ENCODE measurements at regions not wholly inside any gene's neighbourhood (a gene's known extent, or its start where the extent isn't known, plus 50 kb on each side); places are given as distances from the start of the nearest gene placed in this dataset.
A peak's percentile ranks its signal among the peaks of the same experiment; 100 is the strongest.
"Not testable (repeated sequence)": the region's sequence is repeated elsewhere in the genome, so short reads cannot be mapped to it uniquely, and the experiment has no call there.

DNA sequence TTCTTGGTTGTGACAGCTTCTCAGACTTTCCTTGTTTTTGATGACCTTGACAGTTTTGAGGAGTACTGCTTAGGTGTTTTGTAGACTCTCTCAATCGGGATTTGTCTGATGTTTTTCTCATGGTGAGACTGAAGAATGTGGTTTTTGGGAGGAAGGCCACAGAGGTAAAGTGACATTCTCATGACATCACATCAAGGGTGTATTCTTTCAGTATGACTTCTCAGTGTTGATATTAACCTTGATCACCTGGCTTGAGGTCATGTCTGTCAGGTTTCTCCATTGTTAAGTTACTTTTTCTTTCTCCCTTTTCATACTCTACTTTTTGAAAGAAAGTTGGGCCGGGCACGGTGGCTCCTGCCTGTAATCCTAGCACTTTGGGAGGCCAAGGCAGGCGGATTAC is 269.9 kb downstream of the ZNF37A start:
- DNase-seq, result not testable (repeated sequence)

- peak; percentile 84 to 90 for DNase-seq
These were observed 271.8 kb downstream of the ZNF37A start for GRCh38 chr10:38365917-38366316.

DNA sequence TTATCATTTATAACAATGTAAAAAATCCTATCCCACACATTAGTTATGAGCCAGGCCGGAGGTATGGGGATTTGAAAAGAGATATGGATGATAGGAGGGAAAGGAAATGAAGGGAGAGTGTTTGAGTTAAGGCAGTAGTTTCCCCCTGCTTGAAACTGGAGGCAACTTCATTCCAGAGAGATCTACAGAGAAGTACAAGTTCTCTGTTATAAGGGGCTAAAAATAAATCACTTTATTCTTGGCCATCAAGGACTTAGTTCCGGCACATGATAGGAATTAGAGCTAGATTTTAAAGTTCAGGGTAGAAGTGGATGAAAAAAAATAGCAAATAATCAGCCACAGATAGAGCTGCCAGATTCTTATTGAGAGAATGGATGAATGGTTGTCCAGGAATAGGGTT is 289.7 kb downstream of the ZNF37A start:
- DNase-seq, result not testable (repeated sequence)

DNA sequence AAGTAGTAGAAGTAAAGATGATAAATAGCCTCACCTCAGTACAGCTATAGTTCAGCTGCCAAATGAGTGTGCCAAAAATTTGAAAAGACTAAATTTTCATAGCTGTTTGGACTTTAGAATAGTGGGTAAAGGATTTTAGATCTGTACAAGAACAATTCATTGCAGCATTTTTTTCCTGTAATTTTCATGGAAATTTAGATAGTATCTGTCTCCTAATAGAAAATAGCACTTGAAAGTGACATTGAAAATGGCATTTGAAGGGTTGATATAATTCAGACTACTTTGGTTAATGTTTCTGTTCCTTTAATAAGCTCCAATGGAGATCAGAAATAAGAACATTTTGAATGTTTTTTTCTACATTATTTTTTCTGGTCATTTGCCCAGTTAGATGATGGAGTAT is 292.7 kb downstream of the ZNF37A start:
- not testable (repeated sequence) for DNase-seq

DNA sequence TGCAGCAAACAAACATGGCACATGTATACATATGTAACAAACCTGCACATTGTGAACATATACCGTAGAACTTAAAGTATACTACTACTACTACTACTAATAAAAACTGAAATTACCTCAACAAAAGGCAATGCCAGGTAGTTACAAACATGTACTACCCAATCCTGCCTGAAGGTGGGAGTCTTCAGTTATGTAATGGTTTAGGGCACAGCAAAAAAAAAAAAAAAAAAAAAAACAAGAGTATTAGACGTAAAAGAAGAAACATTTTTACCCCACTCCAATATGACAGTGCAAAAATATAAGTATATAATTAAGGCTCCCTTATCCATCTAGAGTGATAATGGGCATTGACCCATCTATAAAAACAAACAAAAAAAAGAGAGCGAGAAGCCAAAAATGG is 296.6 kb downstream of the ZNF37A start:
- DNase-seq, result peak; percentile 36 to 38

- not testable (repeated sequence) for DNase-seq
These were observed 301.3 kb downstream of the ZNF37A start for GRCh38 chr10:38395465-38395864.

GRCh38 chr10:38396178-38396954 is 302.2 kb downstream of the ZNF37A start:
- DNase-seq, result peak; percentile 7 to 26

- DNase-seq, result not testable (repeated sequence)
These were observed 307.4 kb downstream of the ZNF37A start for GRCh38 chr10:38401565-38401964.

- DNase-seq, result peak; percentile 92 to 93
These were observed 308.6 kb downstream of the ZNF37A start for GRCh38 chr10:38402442-38403346.

GRCh38 chr10:38403347-38404117 is 309.4 kb downstream of the ZNF37A start:
- DNase-seq, result not testable (repeated sequence)

DNA sequence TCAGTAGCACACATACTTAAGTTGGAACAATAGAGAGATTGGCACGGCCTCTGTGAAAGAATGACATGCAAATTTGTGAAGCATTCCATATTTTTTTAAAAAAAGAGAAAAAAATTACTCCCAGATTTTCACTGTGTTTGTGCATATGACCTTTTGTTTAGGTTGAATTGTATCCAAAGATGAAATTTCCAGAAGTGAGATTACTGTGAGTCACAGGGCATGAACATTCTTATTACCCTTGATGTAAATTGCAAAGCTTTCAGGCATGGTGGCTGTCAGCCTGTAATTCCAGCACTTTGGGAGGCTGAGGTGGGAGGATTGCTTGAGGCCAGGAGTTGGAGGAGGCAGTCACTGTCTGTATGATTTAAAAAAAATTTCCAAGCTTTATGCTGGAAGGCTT is 329.5 kb downstream of the ZNF37A start:
- not testable (repeated sequence) for DNase-seq

DNA sequence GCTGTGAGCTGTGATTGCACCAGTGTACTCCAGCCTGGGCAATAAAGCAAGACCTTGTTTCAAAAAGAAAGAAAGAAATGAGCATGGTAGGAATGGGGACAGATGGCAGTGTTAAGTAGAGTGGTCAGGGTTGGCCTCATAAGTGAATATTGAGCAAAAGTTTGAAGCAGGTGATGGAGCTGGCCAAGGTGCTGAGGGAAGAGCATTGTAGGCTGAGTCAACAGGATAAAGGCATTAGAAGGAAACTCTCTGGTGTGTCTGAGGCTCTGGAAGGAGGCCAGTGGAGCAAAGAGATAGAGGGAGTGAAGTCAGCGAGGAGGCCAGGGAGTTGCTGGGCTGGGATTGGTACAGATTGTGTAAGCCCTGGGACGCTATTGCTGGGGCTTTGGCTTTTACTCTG is 336.1 kb downstream of the ZNF37A start:
- DNase-seq, result not testable (repeated sequence)

GRCh38 chr10:38437359-38437758 is 343.2 kb downstream of the ZNF37A start:
- DNase-seq, result not testable (repeated sequence)

GRCh38 chr10:38448614-38449355 is 354.6 kb downstream of the ZNF37A start:
- not testable (repeated sequence) for DNase-seq

DNA sequence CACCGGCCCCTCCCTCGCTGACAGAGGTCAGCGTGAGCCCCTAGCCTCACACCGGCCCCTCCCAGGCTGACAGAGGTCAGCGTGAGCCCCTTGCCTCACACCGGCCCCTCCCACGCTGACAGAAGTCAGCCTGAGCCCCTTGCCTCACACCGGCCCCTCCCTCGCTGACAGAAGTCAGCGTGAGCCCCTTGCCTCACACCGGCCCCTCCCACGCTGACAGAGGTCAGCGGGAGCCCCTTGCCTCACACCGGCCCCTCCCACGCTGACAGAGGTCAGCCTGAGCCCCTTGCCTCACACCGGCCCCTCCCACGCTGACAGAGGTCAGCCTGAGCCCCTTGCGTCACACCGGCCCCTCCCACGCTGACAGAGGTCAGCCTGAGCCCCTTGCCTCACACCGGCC is 355.5 kb downstream of the ZNF37A start:
- DNase-seq, result not testable (repeated sequence)

- DNase-seq, result not testable (repeated sequence)
These were observed 356.4 kb downstream of the ZNF37A start for GRCh38 chr10:38450372-38451057.

DNA sequence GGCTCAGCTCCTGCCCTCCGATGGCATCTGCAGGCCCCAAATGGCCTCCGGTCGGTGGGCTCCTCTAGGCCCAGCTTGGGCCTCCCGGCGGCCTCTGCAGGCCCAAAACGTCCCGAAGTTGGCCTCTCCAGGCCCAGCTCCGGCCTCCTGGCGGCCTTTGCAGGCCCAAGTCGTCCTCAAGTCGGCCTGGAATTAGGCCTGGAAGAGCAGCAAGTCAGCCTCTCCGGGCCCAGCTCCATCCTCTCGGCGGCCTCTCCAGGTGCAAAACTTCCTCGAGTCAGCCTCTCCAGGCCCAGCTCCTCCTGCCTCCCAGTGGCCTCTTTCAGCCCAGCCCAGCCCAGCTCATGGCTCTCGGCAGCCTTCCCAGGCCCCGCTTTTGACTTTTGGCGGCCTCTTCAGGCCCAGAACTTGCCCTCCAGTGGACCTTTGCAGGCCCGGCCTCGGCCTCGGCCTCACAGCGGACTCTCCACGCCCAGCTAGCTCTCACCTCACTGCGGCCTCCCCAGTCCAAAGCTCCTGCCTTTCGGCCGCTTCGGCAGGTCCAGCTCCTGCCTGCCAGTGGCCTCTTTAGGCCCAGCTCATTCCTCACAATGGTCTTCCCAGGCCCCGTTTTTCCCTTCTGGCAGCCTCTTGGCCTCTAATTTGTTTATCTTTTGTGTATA is 357.3 kb downstream of the ZNF37A start:
- not testable (repeated sequence) for DNase-seq

Data from Kasumi-1 (cell line).